ENCODE measurements at regions not wholly inside any gene's neighbourhood (a gene's known extent, or its start where the extent isn't known, plus 50 kb on each side); places are given as distances from the start of the nearest gene placed in this dataset.

- no peak overlapping the region for H3T11ph ChIP-seq (ENCODE audit: low read length)
- H3K23ac ChIP-seq (ENCODE audit: insufficient read length, low read depth, low read length): no peak overlapping the region
- no peak overlapping the region for H2AFZ ChIP-seq (ENCODE audit: low read length)
- no peaks in the 10 kb centered on the region for H4K20me1 ChIP-seq (ENCODE audit: control insufficient read depth, insufficient read depth, insufficient read length)
- no peak overlapping the region for H2BK120ac ChIP-seq (ENCODE audit: low read depth, low read length, poor library complexity, severe bottlenecking)
- no peak overlapping the region for H3K18ac ChIP-seq (ENCODE audit: insufficient read length, low read depth, low read length)
- H3K4me1 ChIP-seq (ENCODE audit: insufficient read depth, low read length): no peaks in the 10 kb centered on the region; the same call in 1 of the 2 replicates
- no peak overlapping the region for H2BK20ac ChIP-seq (ENCODE audit: low read depth, low read length, poor library complexity, severe bottlenecking)
- TF ChIP-seq CTCF (conservative IDR thresholded peaks at IDR 0.05): no peak
- no peak overlapping the region for H3K4me3 Mint-ChIP-seq
- no peaks in the 10 kb centered on the region for H3K9me3 Mint-ChIP-seq
- no peaks in the 10 kb centered on the region for H3K79me2 ChIP-seq (ENCODE audit: insufficient read depth, low read length)
- H3K27ac Mint-ChIP-seq: no peak overlapping the region
- no peak overlapping the region for H2BK12ac ChIP-seq (ENCODE audit: insufficient read length, low read depth, low read length)
- no peak overlapping the region for H3K4me2 ChIP-seq (ENCODE audit: insufficient read depth, insufficient read length, low read length)
- H2BK5ac ChIP-seq (ENCODE audit: insufficient read length, low read length): no peak overlapping the region
- H3K4me1 Mint-ChIP-seq: peaks cover 16 to 20% of the 10 kb centered on the region in 2 experiments
- no peak overlapping the region for H3K14ac ChIP-seq (ENCODE audit: insufficient read depth, low read length)
- no peak overlapping the region for H3K27ac ChIP-seq (ENCODE audit: insufficient read length, low read depth, low read length)
- H3K9ac ChIP-seq (ENCODE audit: extremely low read depth, insufficient read length, low read length): no peak overlapping the region
- no peak overlapping the region for H2BK15ac ChIP-seq (ENCODE audit: low read depth, low read length)
- no peak overlapping the region for H4K8ac ChIP-seq (replicated peaks; ENCODE audit: insufficient read length, low read depth, low read length)
- H4K91ac ChIP-seq (ENCODE audit: insufficient read length, low read depth, low read length): no peak overlapping the region
- H3K27me3 Mint-ChIP-seq (ENCODE audit: low read depth): no peaks in the 10 kb centered on the region
- no peaks in the 10 kb centered on the region for H3K23me2 ChIP-seq (ENCODE audit: insufficient read length, low read depth, low read length, poor library complexity, severe bottlenecking)
- no peak overlapping the region for H2AK5ac ChIP-seq (ENCODE audit: insufficient read length, low read length)
- no peaks in the 10 kb centered on the region for H3K79me1 ChIP-seq (ENCODE audit: insufficient read depth, low read depth, low read length, poor library complexity, severe bottlenecking)
- H3K9me3 ChIP-seq (ENCODE audit: control insufficient read depth, low read depth, low read length): no peaks in the 10 kb centered on the region
- no peak for DNase-seq
- no peak overlapping the region for H3K56ac ChIP-seq (ENCODE audit: insufficient read length, low read depth, low read length)
- H3K4ac ChIP-seq (ENCODE audit: low read depth, low read length): no peak overlapping the region
- WGBS (ENCODE audit: extremely low coverage, insufficient read length, low lambda C conversion rate): no CpG with 5 or more reads among the region's 3 CpGs
- H4K5ac ChIP-seq (ENCODE audit: insufficient read length, low read depth, low read length): no peak overlapping the region
- H3K36me3 Mint-ChIP-seq (ENCODE audit: insufficient read depth in 1 of 3, low read depth in 3 of 3): no peaks in the 10 kb centered on the region
- no peaks in the 10 kb centered on the region for H3K27me3 ChIP-seq (ENCODE audit: insufficient read depth, low read length)
Measured at GRCh38 chr17:12537436-12537835, 128.3 kb upstream of the MYOCD start.

All from H9 (cell line).